ENCODE measurements at regions not wholly inside any gene's neighbourhood (a gene's known extent, or its start where the extent isn't known, plus 50 kb on each side); places are given as distances from the start of the nearest gene placed in this dataset.

- Histone ChIP-seq H3K36me3 (ENCODE audit: control insufficient read depth, insufficient read depth, low read length) (no peaks in the 10 kb centered on the region), H3K4me3 (ENCODE audit: low read depth in 2 of 2, low read length in 2 of 2) (no peak overlapping the region), H3K4me1 (ENCODE audit: control insufficient read depth, insufficient read depth, low read length) (no peaks in the 10 kb centered on the region; the same call in 1 of the 2 replicates), H3K27me3 (ENCODE audit: control insufficient read depth, insufficient read depth, low read length) (no peaks in the 10 kb centered on the region; the same call in none of the 2 replicates), H3K27ac (ENCODE audit: low read length) (no peak overlapping the region), H3K9me3 (ENCODE audit: control insufficient read depth, insufficient read depth, low read depth, low read length) (no peaks in the 10 kb centered on the region)
- no peak for TF ChIP-seq POLR2AphosphoS5 (IDR thresholded peaks at IDR 0.05; ENCODE audit: low read depth, low read length)
- no peak for TF ChIP-seq TCF7L2 (IDR thresholded peaks at IDR 0.05; ENCODE audit: low read depth, low read length)
- no peak for TF ChIP-seq REST (IDR thresholded peaks at IDR 0.05; ENCODE audit: insufficient read depth in 1 of 2, low read depth in 2 of 2, low read length in 1 of 2)
- TF ChIP-seq CTCF (IDR thresholded peaks at IDR 0.05) = no peak
- CTCF ChIA-PET = no interaction called here
- in situ Hi-C loops (cut with HindIII; ENCODE audit: low pct_unique_long_range_greater_than_20kb, low sequenced_read_pairs) = no loop called here
- BruUV-seq (replicated peaks) = no TSS peak
- ATAC-seq (no peak), DNase-seq (ENCODE audit: low read depth, low spot score) (no peak)
- intact Hi-C loops (cut with micrococcal nuclease; ENCODE audit: unreplicated experiment) = no loop called here
- POLR2A ChIA-PET = no interaction called here
Observed at GRCh38 chr13:39148513-39148961, 110.3 kb downstream of the NHLRC3 start.

GRCh38 chr13:39149896-39150295 is 111.6 kb downstream of the NHLRC3 start:
- H3K4me3 ChIP-seq (ENCODE audit: low read depth in 2 of 2, low read length in 2 of 2) = no peak overlapping the region
- H3K36me3 ChIP-seq (ENCODE audit: control insufficient read depth, insufficient read depth, low read length) = no peaks in the 10 kb centered on the region
- intact Hi-C loops (cut with micrococcal nuclease; ENCODE audit: unreplicated experiment) = no loop called here
- no TSS peak for BruUV-seq (replicated peaks)
- no peak overlapping the region for H3K27ac ChIP-seq (ENCODE audit: low read length)
- POLR2A ChIA-PET = no interaction called here
- no peak for ATAC-seq
- no peak for DNase-seq (ENCODE audit: low read depth, low spot score)
- H3K9me3 ChIP-seq (ENCODE audit: control insufficient read depth, insufficient read depth, low read depth, low read length) = no peaks in the 10 kb centered on the region
- CTCF ChIA-PET = no interaction called here
- H3K27me3 ChIP-seq (ENCODE audit: control insufficient read depth, insufficient read depth, low read length) = no peaks in the 10 kb centered on the region; the same call in 1 of the 2 replicates
- TF ChIP-seq SIN3A (IDR thresholded peaks at IDR 0.05; ENCODE audit: borderline replicate concordance, insufficient read depth, low read depth, low read length) (no peak), POLR2AphosphoS5 (IDR thresholded peaks at IDR 0.05; ENCODE audit: low read depth, low read length) (no peak), CTCF (IDR thresholded peaks at IDR 0.05) (no peak), REST (IDR thresholded peaks at IDR 0.05; ENCODE audit: insufficient read depth in 1 of 2, low read depth in 2 of 2, low read length in 1 of 2) (no peak), TCF7L2 (IDR thresholded peaks at IDR 0.05; ENCODE audit: low read depth, low read length) (no peak)
- in situ Hi-C loops (cut with HindIII; ENCODE audit: low pct_unique_long_range_greater_than_20kb, low sequenced_read_pairs) = no loop called here
- H3K4me1 ChIP-seq (ENCODE audit: control insufficient read depth, insufficient read depth, low read length) = no peaks in the 10 kb centered on the region; the same call in 1 of the 2 replicates
